ENCODE measurements at regions not wholly inside any gene's neighbourhood (a gene's known extent, or its start where the extent isn't known, plus 50 kb on each side); places are given as distances from the start of the nearest gene placed in this dataset.

DNA sequence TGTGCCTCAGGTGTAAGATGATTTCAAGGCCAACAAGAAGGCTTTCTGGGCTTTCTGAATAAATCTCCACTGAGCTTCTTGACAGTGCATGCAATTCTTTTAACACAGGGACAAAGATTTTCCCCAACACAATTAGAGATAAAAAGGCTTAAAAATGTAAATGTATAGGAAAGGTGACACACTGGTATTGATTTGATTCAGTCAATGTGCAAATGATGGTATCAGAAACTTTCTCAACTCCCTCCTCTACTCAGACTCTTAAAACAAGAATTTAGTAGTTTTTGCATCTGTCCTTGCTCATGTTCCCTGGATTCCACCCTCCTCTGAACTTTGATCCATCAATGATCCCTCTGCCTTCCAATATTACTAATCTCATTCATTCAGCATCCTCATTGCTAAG is 111.6 kb upstream of the FNDC3A start:
- no peak for TF ChIP-seq POLR2A (IDR thresholded peaks at IDR 0.05; ENCODE audit: control extremely low read depth in 1 of 2, low read depth in 2 of 2, low read length in 2 of 2)
- no peak for TF ChIP-seq CTCF (IDR thresholded peaks at IDR 0.05; ENCODE audit: control extremely low read depth in 1 of 3, insufficient read depth in 1 of 3, low read depth in 1 of 3, low read length in 3 of 3)
- TF ChIP-seq YY1 (IDR thresholded peaks at IDR 0.05; ENCODE audit: low read depth, low read length) = no peak
- no peak for TF ChIP-seq USF2 (IDR thresholded peaks at IDR 0.05; ENCODE audit: low read length)
- TF ChIP-seq CEBPB (IDR thresholded peaks at IDR 0.05; ENCODE audit: low read depth, low read length) = no peak
